GM12874 (cell line): ENCODE measurements at regions not wholly inside any gene's neighbourhood (a gene's known extent, or its start where the extent isn't known, plus 50 kb on each side); places are given as distances from the start of the nearest gene placed in this dataset.

ENCODE experiments used
- CTCF ChIP-seq: IDR thresholded peaks from 2 replicates; pipeline ENCODE4 v1.5.1; 2011; ENCODE audit warnings: low read depth, mild to moderate bottlenecking, control low read depth, low read length, moderate library complexity; ENCODE audit not compliant: insufficient read depth

DNA sequence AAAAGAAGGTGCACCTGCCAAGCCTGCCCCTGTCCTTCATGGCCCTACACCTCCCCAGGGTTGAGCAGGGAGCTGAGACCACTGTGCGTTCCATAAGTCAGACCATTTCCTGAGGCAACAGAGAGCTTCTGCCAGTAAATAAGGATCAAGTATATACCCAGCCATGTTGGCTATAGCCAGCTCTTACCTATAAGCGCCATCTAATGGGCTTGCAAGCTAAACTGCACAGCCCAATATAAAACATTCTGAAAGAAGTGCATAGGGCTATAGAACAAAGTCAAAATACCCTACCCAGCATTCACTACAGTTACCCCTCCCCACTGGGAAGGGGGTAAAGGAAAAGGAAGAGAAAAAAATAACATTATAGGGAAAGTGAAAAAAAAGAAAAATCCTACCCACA is 59.3 kb upstream of the SCAF11 start:
- TF ChIP-seq CTCF = no peak

GRCh38 chr12:46046436-46046835 is 56.1 kb upstream of the SCAF11 start:
- no peak for TF ChIP-seq CTCF

GRCh38 chr12:46043972-46044520 is 53.7 kb upstream of the SCAF11 start:
- TF ChIP-seq CTCF = no peak
